ENCODE measurements at regions not wholly inside any gene's neighbourhood (a gene's known extent, or its start where the extent isn't known, plus 50 kb on each side); places are given as distances from the start of the nearest gene placed in this dataset.

GRCh38 chr18:27632706-27633105, 447.6 kb upstream of the CHST9 start:
- no peak for DNase-seq (ENCODE audit: low spot score)

- no peak for DNase-seq (ENCODE audit: low spot score)
These were observed 442.8 kb upstream of the CHST9 start for GRCh38 chr18:27627927-27628326.

GRCh38 chr18:27621236-27621890, 436.3 kb upstream of the CHST9 start:
- DNase-seq (ENCODE audit: low spot score), result no peak

- DNase-seq (ENCODE audit: low spot score), result no peak
These were observed 434.8 kb upstream of the CHST9 start for GRCh38 chr18:27619906-27620305.

- DNase-seq (ENCODE audit: low spot score), result no peak
These were observed 434.1 kb upstream of the CHST9 start for GRCh38 chr18:27619090-27619772.

GRCh38 chr18:27616324-27616723, 431.2 kb upstream of the CHST9 start:
- no peak for DNase-seq (ENCODE audit: low spot score)

- no peak for DNase-seq (ENCODE audit: low spot score)
These were observed 430.1 kb upstream of the CHST9 start for GRCh38 chr18:27614951-27615844.

GRCh38 chr18:27609221-27609620, 424.1 kb upstream of the CHST9 start:
- DNase-seq (ENCODE audit: low spot score), result no peak

- DNase-seq (ENCODE audit: low spot score), result peak; percentile 9
These were observed 423.6 kb upstream of the CHST9 start for GRCh38 chr18:27608742-27609141.

- DNase-seq (ENCODE audit: low spot score), result no peak
These were observed 423.1 kb upstream of the CHST9 start for GRCh38 chr18:27608174-27608573.

- no peak for DNase-seq (ENCODE audit: low spot score)
These were observed 421.6 kb upstream of the CHST9 start for GRCh38 chr18:27606741-27607140.

- peak; percentile 81 for DNase-seq (ENCODE audit: low spot score)
These were observed 420.2 kb upstream of the CHST9 start for GRCh38 chr18:27605107-27605834.

GRCh38 chr18:27604583-27604982, 419.5 kb upstream of the CHST9 start:
- DNase-seq (ENCODE audit: low spot score), result peak; percentile 45

- no peak for DNase-seq (ENCODE audit: low spot score)
These were observed 417.0 kb upstream of the CHST9 start for GRCh38 chr18:27602092-27602491.

GRCh38 chr18:27600245-27600644, 415.1 kb upstream of the CHST9 start:
- no peak for DNase-seq (ENCODE audit: low spot score)

- DNase-seq (ENCODE audit: low spot score), result peak; percentile 68
These were observed 414.2 kb upstream of the CHST9 start for GRCh38 chr18:27599202-27599829.

GRCh38 chr18:27595113-27595838, 410.2 kb upstream of the CHST9 start:
- DNase-seq (ENCODE audit: low spot score), result no peak

GRCh38 chr18:27585602-27586173, 400.6 kb upstream of the CHST9 start:
- DNase-seq (ENCODE audit: low spot score), result no peak

- no peak for DNase-seq (ENCODE audit: low spot score)
These were observed 398.4 kb upstream of the CHST9 start for GRCh38 chr18:27583466-27583865.

GRCh38 chr18:27582760-27583412, 397.8 kb upstream of the CHST9 start:
- peak; percentile 79 for DNase-seq (ENCODE audit: low spot score)

All from kidney tubule cell (primary cell).